Esophagus squamous epithelium (tissue), 4 donors: ENCODE measurements at regions not wholly inside any gene's neighbourhood (a gene's known extent, or its start where the extent isn't known, plus 50 kb on each side); places are given as distances from the start of the nearest gene placed in this dataset.

ENCODE experiments used
- CTCF ChIP-seq, 6 experiments: fragments of 450-650 bp in 4 of 6; fragments of 200-600 bp in 2 of 6; sonication (generic) in 2 of 6; IDR thresholded peaks; one replicate each; pipeline ENCODE4 v1.5.1; 2016 to 2019; ENCODE audit warnings: antibody characterized with exemption in 6 of 6, mild to moderate bottlenecking in 4 of 6, moderate library complexity in 4 of 6
- POLR2A ChIP-seq, 4 donors: fragments of 450-650 bp; IDR thresholded peaks; one replicate each; pipeline ENCODE4 v1.6.1; 2017; ENCODE audit warnings: antibody characterized with exemption in 4 of 4, mild to moderate bottlenecking in 4 of 4, moderate library complexity in 3 of 4

- no peak for TF ChIP-seq POLR2A (IDR thresholded peaks at IDR 0.05)
- no peak for TF ChIP-seq CTCF (IDR thresholded peaks at IDR 0.05)
Observed at GRCh38 chr7:21377545-21377944, 50.3 kb upstream of the SP4 start.
